ENCODE measurements at regions not wholly inside any gene's neighbourhood (a gene's known extent, or its start where the extent isn't known, plus 50 kb on each side); places are given as distances from the start of the nearest gene placed in this dataset.

DNA sequence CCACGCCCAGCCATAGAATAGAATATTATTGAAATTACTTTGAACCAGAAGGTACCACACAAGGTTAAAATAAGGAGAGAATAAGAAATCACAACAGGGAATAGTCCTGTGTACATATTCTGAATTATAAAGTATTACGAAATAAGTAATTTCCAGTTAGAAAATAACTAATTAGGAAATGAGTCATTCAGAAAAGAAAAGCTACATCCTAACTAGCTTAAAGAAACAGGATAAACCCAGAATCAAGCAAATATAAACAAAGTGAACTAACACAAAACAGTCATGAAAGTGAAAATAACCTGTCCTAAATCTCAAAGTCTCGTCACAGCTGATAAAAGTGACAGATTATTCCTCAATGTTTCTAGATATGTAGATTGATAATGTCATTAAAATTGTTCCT, 74.8 kb upstream of the NEBL start:
- no peak for DNase-seq (ENCODE audit: low spot score)
- H3K36me3 ChIP-seq = no peaks in the 10 kb centered on the region
- no peaks in the 10 kb centered on the region for H3K4me1 ChIP-seq
- H3K4me3 ChIP-seq = no peak overlapping the region
- H3K9me3 ChIP-seq = no peaks in the 10 kb centered on the region
- no peak overlapping the region for H3K27ac ChIP-seq
- TF ChIP-seq, protein P1, sequence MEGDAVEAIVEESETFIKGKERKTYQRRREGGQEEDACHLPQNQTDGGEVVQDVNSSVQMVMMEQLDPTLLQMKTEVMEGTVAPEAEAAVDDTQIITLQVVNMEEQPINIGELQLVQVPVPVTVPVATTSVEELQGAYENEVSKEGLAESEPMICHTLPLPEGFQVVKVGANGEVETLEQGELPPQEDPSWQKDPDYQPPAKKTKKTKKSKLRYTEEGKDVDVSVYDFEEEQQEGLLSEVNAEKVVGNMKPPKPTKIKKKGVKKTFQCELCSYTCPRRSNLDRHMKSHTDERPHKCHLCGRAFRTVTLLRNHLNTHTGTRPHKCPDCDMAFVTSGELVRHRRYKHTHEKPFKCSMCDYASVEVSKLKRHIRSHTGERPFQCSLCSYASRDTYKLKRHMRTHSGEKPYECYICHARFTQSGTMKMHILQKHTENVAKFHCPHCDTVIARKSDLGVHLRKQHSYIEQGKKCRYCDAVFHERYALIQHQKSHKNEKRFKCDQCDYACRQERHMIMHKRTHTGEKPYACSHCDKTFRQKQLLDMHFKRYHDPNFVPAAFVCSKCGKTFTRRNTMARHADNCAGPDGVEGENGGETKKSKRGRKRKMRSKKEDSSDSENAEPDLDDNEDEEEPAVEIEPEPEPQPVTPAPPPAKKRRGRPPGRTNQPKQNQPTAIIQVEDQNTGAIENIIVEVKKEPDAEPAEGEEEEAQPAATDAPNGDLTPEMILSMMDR (IDR thresholded peaks at IDR 0.05) = no peak
- no peaks in the 10 kb centered on the region for H3K27me3 ChIP-seq

DNA sequence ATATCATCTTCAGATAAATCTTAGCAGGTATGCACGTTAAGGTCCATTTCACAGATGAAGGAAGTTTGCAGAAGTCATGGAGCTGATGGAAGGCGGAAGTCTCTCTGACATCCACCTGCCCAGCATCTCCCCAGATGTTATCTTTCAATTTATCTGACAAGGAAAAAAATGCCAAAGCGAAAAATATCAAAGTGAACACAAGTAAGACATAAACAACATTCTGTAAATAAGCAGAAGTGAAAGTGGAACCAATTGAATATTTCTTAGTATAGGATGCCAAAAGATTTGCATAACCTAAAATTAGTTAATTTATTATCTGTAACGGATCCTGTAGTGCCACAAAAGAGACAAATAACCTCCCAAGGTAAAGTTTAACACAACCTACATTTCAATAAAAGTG, 73.6 kb upstream of the NEBL start:
- TF ChIP-seq, protein P1 (IDR thresholded peaks at IDR 0.05) = no peak
- H3K27ac ChIP-seq = no peak overlapping the region
- H3K4me3 ChIP-seq = no peak overlapping the region
- no peaks in the 10 kb centered on the region for H3K4me1 ChIP-seq
- no peak for DNase-seq (ENCODE audit: low spot score)
- no peaks in the 10 kb centered on the region for H3K36me3 ChIP-seq
- no peaks in the 10 kb centered on the region for H3K9me3 ChIP-seq
- no peaks in the 10 kb centered on the region for H3K27me3 ChIP-seq

DNA sequence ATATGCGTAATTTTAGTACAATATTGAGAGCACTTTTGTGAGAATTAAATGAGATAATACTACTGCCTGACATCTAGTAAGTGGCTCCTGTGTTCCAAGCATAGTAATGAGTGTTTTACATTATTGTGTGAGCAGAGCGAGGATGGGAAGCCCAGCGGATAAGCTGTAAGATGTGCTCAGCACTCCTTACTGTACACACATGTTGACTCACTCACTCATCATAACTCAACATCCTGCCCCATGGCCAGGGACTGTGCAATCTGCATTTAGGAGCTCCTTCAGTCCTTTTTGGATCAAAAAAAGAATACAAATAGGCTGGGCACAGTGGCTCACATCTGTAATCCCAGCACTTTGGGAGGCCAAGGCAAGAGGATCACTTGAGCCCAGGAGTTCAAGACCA, 72.9 kb upstream of the NEBL start:
- H3K27ac ChIP-seq = no peak overlapping the region
- H3K9me3 ChIP-seq = no peaks in the 10 kb centered on the region
- H3K36me3 ChIP-seq = no peaks in the 10 kb centered on the region
- H3K27me3 ChIP-seq = no peaks in the 10 kb centered on the region
- TF ChIP-seq, protein P1 (IDR thresholded peaks at IDR 0.05) = no peak
- no peak overlapping the region for H3K4me3 ChIP-seq
- H3K4me1 ChIP-seq = no peaks in the 10 kb centered on the region
- no peak for DNase-seq (ENCODE audit: low spot score)

DNA sequence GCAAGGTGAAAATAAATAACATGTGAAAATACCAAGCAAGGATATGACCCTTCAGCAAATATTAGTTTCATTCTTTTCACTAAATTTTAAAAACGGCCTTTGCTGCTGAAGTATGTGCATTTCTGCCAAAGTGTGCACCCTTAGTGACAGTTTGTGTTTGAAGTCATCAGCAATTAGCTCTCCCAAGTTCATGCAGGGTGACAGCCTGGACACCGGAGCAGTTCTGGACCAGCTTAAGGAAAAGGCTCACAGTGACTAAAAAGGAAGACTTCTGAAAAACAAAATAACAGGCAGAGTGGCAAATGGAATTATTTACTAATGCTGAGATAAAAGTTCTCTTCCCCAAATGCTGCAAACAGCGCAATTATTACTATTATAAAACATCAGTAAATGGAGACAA, 69.3 kb upstream of the NEBL start:
- no peak for DNase-seq (ENCODE audit: low spot score)

DNA sequence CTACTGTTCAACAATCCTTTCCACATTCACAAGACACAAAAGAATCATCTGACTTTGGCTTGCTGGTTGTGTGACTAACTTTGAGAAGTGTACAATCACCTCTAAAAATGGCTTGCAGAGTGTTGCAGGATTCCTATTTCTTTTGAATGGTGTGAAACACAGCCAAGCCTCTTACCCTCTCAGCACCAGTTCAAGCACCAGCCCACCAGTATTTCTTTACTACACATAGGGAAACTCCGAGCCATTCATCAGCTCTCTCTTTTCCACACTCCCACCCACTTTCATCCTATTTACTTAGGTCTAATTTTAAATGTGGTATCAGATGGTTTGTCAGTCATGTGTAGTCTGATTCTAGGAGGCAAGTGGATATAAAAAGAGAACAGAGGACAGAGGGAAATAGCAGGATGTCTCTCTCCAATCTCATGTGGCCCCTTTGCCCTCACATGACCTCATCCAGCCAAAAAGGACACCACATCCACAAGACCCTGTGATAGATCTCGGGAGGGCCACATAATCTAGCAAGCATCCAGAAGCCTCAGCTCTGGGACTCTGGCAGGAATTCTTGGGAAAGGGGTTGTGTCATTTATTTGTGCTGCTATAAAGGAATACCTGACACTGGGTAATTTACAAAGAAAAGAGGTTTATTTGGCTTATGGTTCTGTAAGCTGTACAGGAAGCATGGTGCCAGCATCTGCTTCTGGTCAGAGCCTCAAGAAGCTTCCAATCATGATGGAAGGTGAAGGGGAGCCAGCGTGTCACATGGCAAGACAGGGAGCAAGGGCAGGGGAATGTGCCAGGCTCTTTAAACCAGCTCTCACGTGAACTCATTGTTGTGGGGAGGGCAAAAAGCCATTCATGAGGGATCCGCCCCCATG, 66.8 kb upstream of the NEBL start:
- H3K27me3 ChIP-seq = no peaks in the 10 kb centered on the region
- H3K4me3 ChIP-seq = no peak overlapping the region
- no peaks in the 10 kb centered on the region for H3K9me3 ChIP-seq
- no peaks in the 10 kb centered on the region for H3K36me3 ChIP-seq
- TF ChIP-seq, protein P1 (IDR thresholded peaks at IDR 0.05) = no peak
- peaks cover 0 to 14% of the 10 kb centered on the region in 2 donors for H3K4me1 ChIP-seq
- no peak for DNase-seq (ENCODE audit: low spot score)
- peak overlapping the region; percentile 46 to 60 for H3K27ac ChIP-seq

More for the DNA sequence above, 69.3 kb upstream of the NEBL start:
- TF ChIP-seq, protein P1 (IDR thresholded peaks at IDR 0.05) = no peak
- Histone ChIP-seq H3K9me3 (no peaks in the 10 kb centered on the region), H3K4me1 (peaks cover 0 to 14% of the 10 kb centered on the region in 2 donors), H3K27ac (no peak overlapping the region), H3K4me3 (no peak overlapping the region), H3K27me3 (no peaks in the 10 kb centered on the region), H3K36me3 (no peaks in the 10 kb centered on the region)

Data from right atrium auricular region (tissue), 2 donors.